HL-60 (cell line): ENCODE measurements at regions not wholly inside any gene's neighbourhood (a gene's known extent, or its start where the extent isn't known, plus 50 kb on each side); places are given as distances from the start of the nearest gene placed in this dataset.

Experiments used
- DNase-seq, 2 experiments: peaks; one replicate each; pipeline ENCODE4 v3.0.0-alpha.2; 2010 to 2020; ENCODE audit warnings: low read depth in 1 of 2, low spot score in 1 of 2
- H3K27ac ChIP-seq: fragments of 250-450 bp; sonication (Bioruptor Pico); replicated peaks from 2 replicates; pipeline ENCODE4 v1.5.1; 2020; ENCODE audit warnings: mild to moderate bottlenecking, moderate library complexity
- H3K27me3 ChIP-seq: fragments of 250-450 bp; sonication (Bioruptor Pico); 2 replicates; pipeline ENCODE4 v1.5.1; 2021; ENCODE audit warnings: mild to moderate bottlenecking, moderate library complexity; ENCODE audit not compliant: insufficient read depth, poor library complexity, severe bottlenecking
- H3K4me3 ChIP-seq: replicated peaks from 2 replicates; pipeline ENCODE4 v1.5.1; 2011; ENCODE audit warnings: mild to moderate bottlenecking, control low read depth, low read length; ENCODE audit not compliant: insufficient read depth
- GABPA ChIP-seq: IDR thresholded peaks from 2 replicates; pipeline ENCODE4 v1.6.1; 2012; ENCODE audit warnings: low read depth
- POLR2AphosphoS5 ChIP-seq: IDR thresholded peaks from 2 replicates; pipeline ENCODE4 v1.6.1; 2012; ENCODE audit warnings: low read depth
- SPI1 ChIP-seq: IDR thresholded peaks from 2 replicates; pipeline ENCODE4 v1.6.1; 2012; ENCODE audit warnings: low read depth, mild to moderate bottlenecking, borderline replicate concordance
- TF ChIP-seq, protein P1 (sequence below): IDR thresholded peaks from one replicate; pipeline ENCODE4 v1.5.1; 2011; ENCODE audit warnings: low read length, control low read depth, inconsistent platforms; ENCODE audit not compliant: insufficient read depth
- TF ChIP-seq, protein P2 (sequence below): IDR thresholded peaks from 2 replicates; pipeline ENCODE4 v1.6.1; 2012; ENCODE audit warnings: low read depth; ENCODE audit not compliant: insufficient replicate concordance

DNA sequence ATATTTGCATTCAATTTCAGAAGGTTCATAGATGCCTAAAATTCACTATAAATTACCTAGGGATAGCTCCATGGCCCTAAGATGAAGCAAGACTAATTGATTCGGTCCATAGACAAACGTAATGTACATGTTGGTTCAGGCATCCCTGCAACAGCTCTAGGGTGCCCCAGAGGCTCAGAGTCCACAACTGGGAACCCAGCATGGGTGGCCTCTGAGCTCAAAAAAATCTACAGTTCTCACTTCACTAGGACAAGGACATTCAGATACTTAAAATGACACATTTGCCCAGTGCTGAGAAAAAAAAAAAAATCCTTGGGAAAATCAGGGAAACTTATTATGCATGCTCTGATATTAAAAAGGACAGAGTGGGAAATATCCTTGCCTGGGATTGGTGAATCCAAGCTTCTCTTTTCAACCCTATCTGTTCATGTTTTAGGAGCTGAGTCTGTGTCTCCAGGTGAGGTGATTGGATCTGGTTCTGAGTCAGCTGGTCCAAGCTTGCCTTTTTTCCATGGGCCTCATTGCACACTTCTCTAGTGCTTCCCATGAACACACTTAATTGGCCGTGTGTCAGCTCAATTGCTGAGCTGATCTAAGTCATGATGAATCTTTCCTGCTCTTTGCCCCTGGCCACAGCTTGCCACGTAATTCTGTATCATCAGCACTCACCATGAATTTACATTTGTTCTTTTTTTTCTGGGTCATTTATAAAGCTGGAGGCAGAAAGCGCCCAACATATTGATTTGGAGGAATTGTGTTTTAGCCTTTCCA is 116.3 kb upstream of the RCN1 start:
- Histone ChIP-seq H3K4me3 (no peak overlapping the region), H3K27me3 (peaks cover 3% of the 10 kb centered on the region), H3K27ac (no peak overlapping the region)
- DNase-seq: no peak
- TF ChIP-seq, protein P1, sequence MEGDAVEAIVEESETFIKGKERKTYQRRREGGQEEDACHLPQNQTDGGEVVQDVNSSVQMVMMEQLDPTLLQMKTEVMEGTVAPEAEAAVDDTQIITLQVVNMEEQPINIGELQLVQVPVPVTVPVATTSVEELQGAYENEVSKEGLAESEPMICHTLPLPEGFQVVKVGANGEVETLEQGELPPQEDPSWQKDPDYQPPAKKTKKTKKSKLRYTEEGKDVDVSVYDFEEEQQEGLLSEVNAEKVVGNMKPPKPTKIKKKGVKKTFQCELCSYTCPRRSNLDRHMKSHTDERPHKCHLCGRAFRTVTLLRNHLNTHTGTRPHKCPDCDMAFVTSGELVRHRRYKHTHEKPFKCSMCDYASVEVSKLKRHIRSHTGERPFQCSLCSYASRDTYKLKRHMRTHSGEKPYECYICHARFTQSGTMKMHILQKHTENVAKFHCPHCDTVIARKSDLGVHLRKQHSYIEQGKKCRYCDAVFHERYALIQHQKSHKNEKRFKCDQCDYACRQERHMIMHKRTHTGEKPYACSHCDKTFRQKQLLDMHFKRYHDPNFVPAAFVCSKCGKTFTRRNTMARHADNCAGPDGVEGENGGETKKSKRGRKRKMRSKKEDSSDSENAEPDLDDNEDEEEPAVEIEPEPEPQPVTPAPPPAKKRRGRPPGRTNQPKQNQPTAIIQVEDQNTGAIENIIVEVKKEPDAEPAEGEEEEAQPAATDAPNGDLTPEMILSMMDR: no peak
- TF ChIP-seq, protein P2, sequence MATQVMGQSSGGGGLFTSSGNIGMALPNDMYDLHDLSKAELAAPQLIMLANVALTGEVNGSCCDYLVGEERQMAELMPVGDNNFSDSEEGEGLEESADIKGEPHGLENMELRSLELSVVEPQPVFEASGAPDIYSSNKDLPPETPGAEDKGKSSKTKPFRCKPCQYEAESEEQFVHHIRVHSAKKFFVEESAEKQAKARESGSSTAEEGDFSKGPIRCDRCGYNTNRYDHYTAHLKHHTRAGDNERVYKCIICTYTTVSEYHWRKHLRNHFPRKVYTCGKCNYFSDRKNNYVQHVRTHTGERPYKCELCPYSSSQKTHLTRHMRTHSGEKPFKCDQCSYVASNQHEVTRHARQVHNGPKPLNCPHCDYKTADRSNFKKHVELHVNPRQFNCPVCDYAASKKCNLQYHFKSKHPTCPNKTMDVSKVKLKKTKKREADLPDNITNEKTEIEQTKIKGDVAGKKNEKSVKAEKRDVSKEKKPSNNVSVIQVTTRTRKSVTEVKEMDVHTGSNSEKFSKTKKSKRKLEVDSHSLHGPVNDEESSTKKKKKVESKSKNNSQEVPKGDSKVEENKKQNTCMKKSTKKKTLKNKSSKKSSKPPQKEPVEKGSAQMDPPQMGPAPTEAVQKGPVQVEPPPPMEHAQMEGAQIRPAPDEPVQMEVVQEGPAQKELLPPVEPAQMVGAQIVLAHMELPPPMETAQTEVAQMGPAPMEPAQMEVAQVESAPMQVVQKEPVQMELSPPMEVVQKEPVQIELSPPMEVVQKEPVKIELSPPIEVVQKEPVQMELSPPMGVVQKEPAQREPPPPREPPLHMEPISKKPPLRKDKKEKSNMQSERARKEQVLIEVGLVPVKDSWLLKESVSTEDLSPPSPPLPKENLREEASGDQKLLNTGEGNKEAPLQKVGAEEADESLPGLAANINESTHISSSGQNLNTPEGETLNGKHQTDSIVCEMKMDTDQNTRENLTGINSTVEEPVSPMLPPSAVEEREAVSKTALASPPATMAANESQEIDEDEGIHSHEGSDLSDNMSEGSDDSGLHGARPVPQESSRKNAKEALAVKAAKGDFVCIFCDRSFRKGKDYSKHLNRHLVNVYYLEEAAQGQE: no peak
- no peak for TF ChIP-seq GABPA
- no peak for TF ChIP-seq SPI1

DNA sequence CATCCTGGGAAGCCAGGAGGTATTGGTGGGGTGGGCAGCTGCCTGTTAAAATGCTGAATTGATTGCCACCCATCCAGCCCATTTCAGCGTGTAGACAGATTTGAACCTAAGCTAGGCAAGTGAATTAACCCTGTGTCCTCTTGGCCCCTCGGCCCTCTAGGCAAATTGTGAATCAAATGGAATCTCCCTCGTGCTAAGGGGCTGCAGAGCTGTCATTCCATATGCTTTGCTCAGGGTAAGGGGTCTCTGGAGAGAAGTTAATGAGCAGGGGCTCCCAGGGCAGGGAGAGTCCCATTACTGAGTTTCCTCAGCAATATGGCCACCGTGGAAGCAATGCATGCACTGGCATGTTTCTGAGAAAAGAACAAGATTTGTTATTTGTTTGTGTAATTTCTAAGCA is 117.7 kb upstream of the RCN1 start:
- Histone ChIP-seq H3K4me3 (no peak overlapping the region), H3K27ac (no peak overlapping the region), H3K27me3 (no peaks in the 10 kb centered on the region)
- DNase-seq: no peak
- TF ChIP-seq SPI1 (no peak), GABPA (no peak), POLR2AphosphoS5 (no peak)
- TF ChIP-seq, protein P2: no peak
- TF ChIP-seq, protein P1: no peak

DNA sequence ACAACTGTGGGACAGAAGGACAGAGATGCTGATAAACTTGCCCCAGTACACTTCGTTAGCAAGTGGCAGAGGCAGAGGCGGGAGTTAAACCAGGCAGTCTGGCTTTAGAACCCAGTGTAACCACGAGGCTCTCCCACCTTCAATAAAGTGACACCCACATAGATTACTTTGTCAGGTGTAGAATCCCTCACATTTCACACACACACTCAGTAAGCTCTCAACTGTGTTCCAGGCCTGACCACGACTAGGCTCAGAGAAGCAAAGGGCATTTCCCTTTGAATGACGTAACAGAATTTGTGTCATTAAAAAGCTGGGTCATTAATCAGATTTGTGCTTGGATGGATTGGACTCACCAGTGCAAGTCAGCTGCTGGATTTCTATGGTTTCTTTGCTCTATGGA is 118.3 kb upstream of the RCN1 start:
- DNase-seq: no peak
- H3K27ac ChIP-seq: no peak overlapping the region
- H3K27me3 ChIP-seq: no peaks in the 10 kb centered on the region
- no peak overlapping the region for H3K4me3 ChIP-seq
- TF ChIP-seq SPI1 (no peak), POLR2AphosphoS5 (no peak), GABPA (no peak)
- TF ChIP-seq, protein P2: no peak
- TF ChIP-seq, protein P1: no peak
